ENCODE measurements at regions not wholly inside any gene's neighbourhood (a gene's known extent, or its start where the extent isn't known, plus 50 kb on each side); places are given as distances from the start of the nearest gene placed in this dataset.
A peak's percentile ranks its signal among the peaks of the same experiment; 100 is the strongest.

DNA sequence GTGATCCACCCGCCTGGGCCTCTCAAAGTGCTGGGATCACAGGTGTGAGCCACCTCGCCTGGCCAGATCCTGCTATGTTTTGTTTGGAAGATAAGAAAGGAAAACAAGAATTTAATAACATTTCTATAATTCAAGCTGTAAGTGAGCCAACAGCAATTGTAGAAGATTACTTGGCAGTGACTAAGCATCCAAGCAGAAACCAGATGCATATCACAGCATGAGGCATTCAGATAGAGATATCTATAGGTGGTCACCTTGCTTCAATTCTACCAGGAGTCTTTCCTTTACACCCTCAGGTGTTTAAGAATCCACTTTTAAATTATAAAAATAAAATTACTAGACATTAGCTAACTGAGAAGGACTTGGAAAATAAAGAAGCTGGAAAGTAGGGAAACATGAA is 83.9 kb upstream of the ATF7IP start:
- H3K9me3 Mint-ChIP-seq, result peaks cover 58% of the 10 kb centered on the region
- H3K4me3 Mint-ChIP-seq, result no peak overlapping the region
- H3K27me3 Mint-ChIP-seq (ENCODE audit: low read depth, poor library complexity), result peaks cover 6% of the 10 kb centered on the region
- DNase-seq, result no peak
- TF ChIP-seq, protein P1, sequence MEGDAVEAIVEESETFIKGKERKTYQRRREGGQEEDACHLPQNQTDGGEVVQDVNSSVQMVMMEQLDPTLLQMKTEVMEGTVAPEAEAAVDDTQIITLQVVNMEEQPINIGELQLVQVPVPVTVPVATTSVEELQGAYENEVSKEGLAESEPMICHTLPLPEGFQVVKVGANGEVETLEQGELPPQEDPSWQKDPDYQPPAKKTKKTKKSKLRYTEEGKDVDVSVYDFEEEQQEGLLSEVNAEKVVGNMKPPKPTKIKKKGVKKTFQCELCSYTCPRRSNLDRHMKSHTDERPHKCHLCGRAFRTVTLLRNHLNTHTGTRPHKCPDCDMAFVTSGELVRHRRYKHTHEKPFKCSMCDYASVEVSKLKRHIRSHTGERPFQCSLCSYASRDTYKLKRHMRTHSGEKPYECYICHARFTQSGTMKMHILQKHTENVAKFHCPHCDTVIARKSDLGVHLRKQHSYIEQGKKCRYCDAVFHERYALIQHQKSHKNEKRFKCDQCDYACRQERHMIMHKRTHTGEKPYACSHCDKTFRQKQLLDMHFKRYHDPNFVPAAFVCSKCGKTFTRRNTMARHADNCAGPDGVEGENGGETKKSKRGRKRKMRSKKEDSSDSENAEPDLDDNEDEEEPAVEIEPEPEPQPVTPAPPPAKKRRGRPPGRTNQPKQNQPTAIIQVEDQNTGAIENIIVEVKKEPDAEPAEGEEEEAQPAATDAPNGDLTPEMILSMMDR (IDR thresholded peaks at IDR 0.05), result no peak
- peaks cover 13% of the 10 kb centered on the region for H3K36me3 Mint-ChIP-seq (ENCODE audit: low read depth)
- H3K4me1 Mint-ChIP-seq, result peaks cover 36% of the 10 kb centered on the region
- no peak overlapping the region for H3K27ac Mint-ChIP-seq

DNA sequence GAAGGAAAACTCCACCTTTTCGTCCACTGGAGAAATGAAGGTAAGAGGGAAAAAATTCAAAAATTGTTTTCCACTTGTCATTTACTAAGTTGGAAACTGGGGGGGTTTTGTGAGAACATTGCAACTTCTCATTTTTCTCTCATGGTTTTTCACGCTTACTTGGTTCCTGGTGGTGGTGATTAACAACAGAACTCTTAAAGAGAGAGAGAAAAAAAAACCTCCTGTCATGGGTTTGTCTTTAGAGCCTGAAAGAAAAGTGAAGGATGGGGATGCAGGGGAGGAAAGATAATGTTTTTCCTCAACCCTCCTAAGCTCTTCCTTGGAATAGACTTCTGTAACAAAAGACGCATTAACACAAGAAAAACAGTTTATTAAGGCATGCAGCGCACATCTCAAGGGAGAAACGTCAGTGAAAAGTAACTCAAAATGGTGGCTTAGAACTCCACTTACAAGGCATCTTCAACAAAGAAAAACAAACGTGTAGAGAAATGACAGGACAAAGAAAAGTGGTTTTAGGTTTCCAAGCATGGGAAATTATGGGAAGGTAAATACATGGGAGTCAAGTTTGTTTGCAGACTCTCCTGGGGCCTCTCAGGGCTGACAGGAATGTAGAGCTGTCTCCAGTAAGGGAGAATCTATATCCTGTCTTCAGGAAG is 81.9 kb upstream of the ATF7IP start:
- no peak for DNase-seq
- Mint-ChIP-seq H3K9me3 (peaks cover 62% of the 10 kb centered on the region), H3K4me1 (peaks cover 27% of the 10 kb centered on the region), H3K36me3 (ENCODE audit: low read depth) (peaks cover 14% of the 10 kb centered on the region), H3K27ac (peak overlapping the region; percentile 97), H3K4me3 (peak overlapping the region; percentile 37), H3K27me3 (ENCODE audit: low read depth, poor library complexity) (peaks cover 4% of the 10 kb centered on the region)
- TF ChIP-seq, protein P1 (IDR thresholded peaks at IDR 0.05), result no peak

DNA sequence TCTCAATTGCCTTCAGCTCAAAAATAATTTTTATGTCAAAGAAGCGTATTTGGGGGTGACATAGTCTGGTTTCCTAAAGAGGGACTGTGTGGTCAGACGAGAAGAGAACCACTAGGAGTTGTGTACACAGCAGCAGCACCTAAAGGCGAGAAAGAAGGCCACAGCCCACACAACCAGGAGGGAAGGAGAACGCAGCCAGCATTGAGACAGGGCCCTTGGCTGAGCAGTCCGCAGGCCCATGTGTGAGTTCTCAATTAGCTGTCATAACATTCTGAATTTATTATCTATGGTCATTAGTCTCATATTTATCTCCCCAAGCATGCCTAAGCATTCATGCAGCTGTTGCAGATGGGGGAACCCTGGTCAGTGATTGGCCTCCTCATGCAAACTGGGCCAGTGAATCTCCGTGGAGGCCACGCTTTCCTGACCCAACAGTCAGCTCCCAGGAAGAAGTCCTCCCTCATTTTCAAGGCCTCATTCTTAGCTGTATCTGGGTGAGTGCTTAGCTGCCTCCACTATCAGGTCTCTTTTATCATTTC is 81.2 kb upstream of the ATF7IP start:
- H3K27me3 Mint-ChIP-seq (ENCODE audit: low read depth, poor library complexity), result peaks cover 4% of the 10 kb centered on the region
- H3K9me3 Mint-ChIP-seq, result peaks cover 66% of the 10 kb centered on the region
- peak; percentile 20 for DNase-seq
- H3K27ac Mint-ChIP-seq, result peak overlapping the region; percentile 97
- TF ChIP-seq, protein P1 (IDR thresholded peaks at IDR 0.05), result no peak
- H3K4me1 Mint-ChIP-seq, result peaks cover 27% of the 10 kb centered on the region
- peak overlapping the region; percentile 37 for H3K4me3 Mint-ChIP-seq
- H3K36me3 Mint-ChIP-seq (ENCODE audit: low read depth), result peaks cover 21% of the 10 kb centered on the region

DNA sequence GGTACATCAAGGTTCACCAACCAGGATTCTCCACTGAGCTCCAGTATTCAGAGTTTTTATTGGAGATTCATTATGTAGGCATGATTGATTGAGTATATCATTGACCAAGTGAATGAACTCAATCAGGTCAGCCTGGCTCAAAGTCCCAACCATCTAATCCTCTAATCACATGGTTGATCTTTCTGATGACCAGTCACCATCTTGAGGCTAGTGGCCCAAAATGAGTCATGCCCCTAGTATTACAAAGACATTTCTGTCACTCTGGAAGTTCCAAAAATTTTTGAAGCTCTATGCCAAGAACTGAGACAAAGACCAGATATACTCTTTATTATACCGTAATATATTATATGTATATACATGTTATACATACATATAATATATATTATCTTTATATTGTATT is 75.9 kb upstream of the ATF7IP start:
- DNase-seq, result no peak
- TF ChIP-seq, protein P1 (IDR thresholded peaks at IDR 0.05), result no peak
- peaks cover 30% of the 10 kb centered on the region for H3K36me3 Mint-ChIP-seq (ENCODE audit: low read depth)
- H3K9me3 Mint-ChIP-seq, result peaks cover 69% of the 10 kb centered on the region
- H3K27me3 Mint-ChIP-seq (ENCODE audit: low read depth, poor library complexity), result no peaks in the 10 kb centered on the region
- H3K4me1 Mint-ChIP-seq, result peaks cover 2% of the 10 kb centered on the region
- no peak overlapping the region for H3K27ac Mint-ChIP-seq
- H3K4me3 Mint-ChIP-seq, result no peak overlapping the region

DNA sequence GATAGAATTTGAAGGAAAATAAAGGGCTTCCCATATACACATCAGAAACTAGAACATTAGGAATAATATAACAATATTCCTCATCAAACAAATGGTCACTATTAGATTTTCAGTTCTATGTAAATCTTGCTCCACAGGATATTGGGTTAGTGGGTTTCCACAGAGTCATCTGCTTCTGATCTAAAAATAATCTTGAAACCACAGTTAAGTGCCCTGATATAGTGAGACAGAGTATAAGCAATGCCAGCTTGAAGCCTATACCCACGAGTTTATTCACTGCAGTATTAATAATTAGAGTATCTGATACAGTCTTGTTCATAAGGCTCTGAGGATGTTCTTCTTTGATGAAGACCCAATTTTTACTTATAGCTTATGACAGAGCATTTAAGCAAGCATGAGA is 74.5 kb upstream of the ATF7IP start:
- Mint-ChIP-seq H3K9me3 (peaks cover 73% of the 10 kb centered on the region), H3K36me3 (ENCODE audit: low read depth) (peaks cover 36% of the 10 kb centered on the region), H3K4me1 (no peaks in the 10 kb centered on the region), H3K27ac (no peak overlapping the region), H3K27me3 (ENCODE audit: low read depth, poor library complexity) (no peaks in the 10 kb centered on the region), H3K4me3 (no peak overlapping the region)
- TF ChIP-seq, protein P1 (IDR thresholded peaks at IDR 0.05), result no peak
- DNase-seq, result no peak

DNA sequence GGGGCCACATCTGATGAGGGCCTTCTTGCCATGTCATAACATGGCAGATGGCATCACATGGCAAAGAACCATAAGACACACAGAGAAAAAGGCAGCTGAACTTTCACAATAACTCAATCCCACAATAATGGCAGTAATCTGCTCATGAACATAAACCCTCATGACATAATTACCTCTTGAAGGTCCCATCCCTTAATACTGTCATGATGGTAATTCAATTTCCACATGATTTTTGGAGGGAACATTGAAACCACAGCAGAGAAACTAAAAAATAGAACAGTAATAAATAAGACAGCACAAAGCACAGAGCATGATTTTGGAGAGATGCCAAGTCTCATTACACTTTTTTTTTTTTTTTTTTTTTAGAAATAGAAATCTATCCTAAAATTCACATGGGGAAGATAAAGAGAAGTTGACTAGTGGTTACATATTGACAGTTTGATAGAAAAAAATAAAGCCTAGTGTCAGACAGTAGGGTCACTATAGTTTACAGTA is 61.8 kb upstream of the ATF7IP start:
- DNase-seq, result no peak
- TF ChIP-seq, protein P1 (IDR thresholded peaks at IDR 0.05), result no peak
- H3K9me3 Mint-ChIP-seq, result peaks cover 63% of the 10 kb centered on the region

More for the DNA sequence above, 61.8 kb upstream of the ATF7IP start:
- peaks cover 36% of the 10 kb centered on the region for H3K36me3 Mint-ChIP-seq (ENCODE audit: low read depth)
- H3K27me3 Mint-ChIP-seq (ENCODE audit: low read depth, poor library complexity), result peaks cover 7% of the 10 kb centered on the region
- peak overlapping the region; percentile 36 for H3K27ac Mint-ChIP-seq
- H3K4me1 Mint-ChIP-seq, result no peaks in the 10 kb centered on the region
- no peak overlapping the region for H3K4me3 Mint-ChIP-seq
